Stimulated activated naive CD4-positive, alpha-beta T cell treated with Interleukin-2 at 50 U/mL for 16 hours (primary cell): ENCODE measurements at regions not wholly inside any gene's neighbourhood (a gene's known extent, or its start where the extent isn't known, plus 50 kb on each side); places are given as distances from the start of the nearest gene placed in this dataset.
"Not testable (repeated sequence)": the region's sequence is repeated elsewhere in the genome, so short reads cannot be mapped to it uniquely, and the experiment has no call there.

Experiments
- DNase-seq: peaks from one replicate; lab custom pipeline; 2025; lab: John Stamatoyannopoulos, UW

GRCh38 chr6:163764565-163764964 lies 350.0 kb downstream of the QKI start:
- no peak for DNase-seq

GRCh38 chr6:163761481-163761880 lies 347.0 kb downstream of the QKI start:
- DNase-seq = no peak

GRCh38 chr6:163760860-163761259 lies 346.3 kb downstream of the QKI start:
- no peak for DNase-seq

GRCh38 chr6:163759542-163759941 lies 345.0 kb downstream of the QKI start:
- no peak for DNase-seq

GRCh38 chr6:163757520-163757919 lies 343.0 kb downstream of the QKI start:
- no peak for DNase-seq

GRCh38 chr6:163756079-163756478 lies 341.6 kb downstream of the QKI start:
- no peak for DNase-seq

GRCh38 chr6:163754866-163755265 lies 340.3 kb downstream of the QKI start:
- DNase-seq = no peak

GRCh38 chr6:163753430-163753829 lies 338.9 kb downstream of the QKI start:
- DNase-seq = no peak

GRCh38 chr6:163752446-163752845 lies 337.9 kb downstream of the QKI start:
- DNase-seq = no peak

GRCh38 chr6:163751032-163751525 lies 336.6 kb downstream of the QKI start:
- DNase-seq = no peak

- no peak for DNase-seq
These were observed 336.0 kb downstream of the QKI start for GRCh38 chr6:163750431-163751031.

GRCh38 chr6:163748886-163749285 lies 334.4 kb downstream of the QKI start:
- no peak for DNase-seq

- no peak for DNase-seq
These were observed 333.5 kb downstream of the QKI start for GRCh38 chr6:163748036-163748435.

- DNase-seq = not testable (repeated sequence)
These were observed 332.5 kb downstream of the QKI start for GRCh38 chr6:163747058-163747457.

- DNase-seq = no peak
These were observed 331.2 kb downstream of the QKI start for GRCh38 chr6:163745536-163746400.

- no peak for DNase-seq
These were observed 329.9 kb downstream of the QKI start for GRCh38 chr6:163744256-163744925.

- no peak for DNase-seq
These were observed 329.3 kb downstream of the QKI start for GRCh38 chr6:163743796-163744195.

GRCh38 chr6:163741743-163742363 lies 327.3 kb downstream of the QKI start:
- no peak for DNase-seq

GRCh38 chr6:163741342-163741741 lies 326.8 kb downstream of the QKI start:
- DNase-seq = no peak

GRCh38 chr6:163739966-163740365 lies 325.4 kb downstream of the QKI start:
- DNase-seq = no peak

- DNase-seq = no peak
These were observed 324.8 kb downstream of the QKI start for GRCh38 chr6:163739408-163739725.

GRCh38 chr6:163738725-163739407 lies 324.3 kb downstream of the QKI start:
- no peak for DNase-seq
